Ramos (cell line): ENCODE measurements at regions not wholly inside any gene's neighbourhood (a gene's known extent, or its start where the extent isn't known, plus 50 kb on each side); places are given as distances from the start of the nearest gene placed in this dataset.

Experiments used
- in situ Hi-C: fragments of 300-500 bp; cut with MboI; formaldehyde crosslinking; loops from one replicate; pipeline ENCODE4 v1.14.3; 2022; ENCODE audit warnings: low sequenced_read_pairs; ENCODE audit not compliant: unreplicated experiment

DNA sequence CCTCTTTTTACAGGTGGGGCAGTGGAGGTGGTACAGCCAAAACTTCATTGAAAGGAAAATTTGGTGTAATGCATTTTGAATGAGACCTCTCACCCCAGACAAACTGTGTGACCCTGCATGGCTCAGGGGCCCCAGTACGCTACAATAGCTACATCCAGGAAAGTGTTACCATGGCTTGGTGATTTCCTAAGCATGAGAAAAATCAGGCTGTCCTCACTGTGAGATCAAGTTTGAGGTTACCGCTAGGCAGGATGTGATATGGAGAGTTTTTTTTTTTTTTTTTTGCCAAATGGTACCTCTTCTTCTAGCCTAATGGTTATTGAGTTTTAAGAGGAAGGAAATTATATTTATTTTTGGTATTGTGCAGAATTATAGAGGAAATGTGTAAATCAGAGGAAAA is 305.3 kb downstream of the CD83 start:
- in situ Hi-C loops = no loop called here

DNA sequence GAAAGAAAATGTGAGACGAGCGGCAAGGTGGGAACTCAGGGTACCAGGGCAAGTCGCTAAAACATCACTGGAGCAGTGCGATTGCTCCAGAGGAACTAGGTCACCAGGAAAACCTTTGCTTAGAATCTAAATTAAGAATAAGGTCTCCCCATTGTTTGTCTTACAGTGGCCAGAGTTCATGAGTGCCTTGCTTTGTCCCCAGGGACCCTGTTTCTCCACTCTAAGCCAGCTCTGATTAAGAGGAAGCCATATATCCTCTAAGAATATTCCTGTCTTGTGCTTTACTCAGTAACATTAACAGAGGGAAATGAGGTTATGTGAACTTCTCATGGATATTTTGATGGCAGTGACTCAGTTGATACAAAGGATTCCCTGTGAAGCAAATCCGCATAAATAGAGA is 305.8 kb downstream of the CD83 start:
- in situ Hi-C loops = no loop called here

DNA sequence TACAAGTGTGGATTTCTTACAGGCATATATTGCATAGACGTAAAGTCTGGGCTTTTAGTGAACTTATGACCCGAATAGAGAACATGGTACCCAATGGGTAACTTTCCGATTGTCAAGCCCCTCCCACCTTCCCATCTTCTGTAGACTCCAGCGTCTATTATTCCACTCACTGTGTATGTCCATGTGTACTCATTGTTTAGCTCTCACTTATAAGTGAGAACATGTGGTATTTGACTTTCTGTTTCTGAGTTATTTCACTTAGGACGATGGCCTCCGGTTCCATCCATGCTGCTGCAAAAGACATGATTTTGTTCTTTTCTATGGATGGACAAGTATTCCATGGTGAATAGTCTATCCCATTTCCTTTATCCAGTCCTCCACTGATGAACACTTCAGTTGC is 306.4 kb downstream of the CD83 start:
- in situ Hi-C loops = no loop called here

DNA sequence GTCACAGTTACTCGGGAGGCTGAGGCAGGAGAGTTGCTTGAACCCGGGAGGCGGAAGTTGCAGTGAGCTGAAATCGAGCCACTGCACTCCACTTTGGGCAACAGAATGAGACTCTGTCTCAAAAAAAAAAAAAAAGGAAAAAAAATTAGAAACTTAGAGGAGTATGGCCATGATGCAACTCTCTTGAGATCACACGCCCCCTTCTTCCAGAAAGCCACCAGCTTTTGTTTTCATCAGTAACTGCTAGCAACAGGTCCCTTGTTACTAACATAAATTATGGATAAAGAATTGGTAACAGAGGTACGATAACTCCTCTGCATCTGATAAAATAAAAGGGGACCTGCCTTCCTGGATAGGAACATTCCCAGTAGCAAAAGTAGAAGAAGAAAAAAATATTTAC is 308.2 kb downstream of the CD83 start:
- in situ Hi-C loops = no loop called here

DNA sequence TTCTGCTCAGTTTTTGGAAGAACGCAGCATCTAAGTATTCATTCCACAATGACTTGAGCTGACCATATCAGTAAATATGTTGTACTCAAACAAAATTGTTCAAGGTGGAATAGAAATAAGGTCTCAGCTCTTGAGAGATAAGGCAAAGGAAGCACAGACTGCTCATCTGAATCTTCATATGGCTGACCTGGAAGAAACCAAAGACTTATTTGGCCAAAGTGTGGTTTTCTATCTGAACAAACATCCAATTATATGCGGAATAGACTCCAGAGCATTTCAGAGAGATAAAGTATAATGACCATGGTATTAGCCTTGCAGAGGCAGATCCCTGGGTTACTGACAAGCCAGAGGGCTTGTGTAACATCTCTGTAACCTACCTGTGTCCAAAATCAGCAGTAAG is 308.7 kb downstream of the CD83 start:
- in situ Hi-C loops = no loop called here

DNA sequence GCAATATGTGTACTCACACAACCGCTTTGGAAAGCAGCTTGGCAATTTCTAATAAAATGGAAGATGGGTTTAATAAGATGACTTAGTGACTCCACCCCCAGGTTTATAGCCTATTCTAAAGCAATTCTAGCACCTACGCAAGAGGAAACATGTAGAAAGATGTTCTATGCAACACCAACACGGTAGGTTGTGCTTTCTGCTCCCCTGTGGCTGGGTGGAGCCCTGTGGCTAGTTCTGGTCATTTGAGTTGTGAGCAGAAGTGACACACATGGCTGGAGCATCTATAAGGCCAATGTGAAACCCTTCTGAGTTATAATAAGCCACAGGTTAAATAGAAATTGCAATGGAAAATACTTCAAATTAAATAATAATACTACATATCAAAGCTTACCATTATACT is 310.7 kb downstream of the CD83 start:
- in situ Hi-C loops = no loop called here

DNA sequence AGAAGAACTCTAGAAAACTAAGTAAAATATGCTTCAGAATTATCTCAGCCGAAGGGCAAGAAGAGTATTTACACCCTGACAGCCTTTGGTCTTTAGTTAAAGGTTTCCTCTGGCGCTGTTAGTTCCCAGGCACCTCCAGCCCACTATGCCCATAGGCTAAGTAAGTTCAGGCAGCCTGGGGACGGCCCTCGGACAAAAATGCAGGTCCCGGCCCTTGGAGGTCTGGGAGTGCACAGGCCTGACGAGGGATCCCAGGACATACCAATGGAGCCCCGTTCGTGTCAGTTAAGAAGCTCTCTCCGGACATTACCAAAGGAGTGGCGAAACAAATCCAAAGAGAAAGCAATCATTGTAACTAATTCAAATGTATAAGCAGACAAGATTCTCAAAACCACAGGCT is 311.8 kb downstream of the CD83 start:
- in situ Hi-C loops = no loop called here

DNA sequence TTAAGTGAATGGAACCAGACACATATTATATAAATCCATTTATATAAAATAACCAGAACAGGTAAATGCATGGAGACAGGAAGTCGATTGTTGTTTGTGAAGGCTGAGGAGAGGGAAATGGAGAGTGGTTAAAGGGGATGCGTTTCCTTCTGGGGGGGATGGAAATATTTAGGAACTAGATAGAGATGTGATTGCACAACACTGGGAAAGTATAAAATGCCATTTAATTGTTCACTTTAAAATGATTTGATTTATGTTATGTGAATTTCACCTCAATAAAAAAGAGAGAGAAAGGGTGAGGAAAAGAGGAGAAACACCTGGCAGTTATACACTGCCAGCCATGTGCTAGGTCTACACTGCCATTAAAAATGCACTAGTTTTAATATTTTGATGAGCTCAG is 312.6 kb downstream of the CD83 start:
- in situ Hi-C loops = no loop called here

DNA sequence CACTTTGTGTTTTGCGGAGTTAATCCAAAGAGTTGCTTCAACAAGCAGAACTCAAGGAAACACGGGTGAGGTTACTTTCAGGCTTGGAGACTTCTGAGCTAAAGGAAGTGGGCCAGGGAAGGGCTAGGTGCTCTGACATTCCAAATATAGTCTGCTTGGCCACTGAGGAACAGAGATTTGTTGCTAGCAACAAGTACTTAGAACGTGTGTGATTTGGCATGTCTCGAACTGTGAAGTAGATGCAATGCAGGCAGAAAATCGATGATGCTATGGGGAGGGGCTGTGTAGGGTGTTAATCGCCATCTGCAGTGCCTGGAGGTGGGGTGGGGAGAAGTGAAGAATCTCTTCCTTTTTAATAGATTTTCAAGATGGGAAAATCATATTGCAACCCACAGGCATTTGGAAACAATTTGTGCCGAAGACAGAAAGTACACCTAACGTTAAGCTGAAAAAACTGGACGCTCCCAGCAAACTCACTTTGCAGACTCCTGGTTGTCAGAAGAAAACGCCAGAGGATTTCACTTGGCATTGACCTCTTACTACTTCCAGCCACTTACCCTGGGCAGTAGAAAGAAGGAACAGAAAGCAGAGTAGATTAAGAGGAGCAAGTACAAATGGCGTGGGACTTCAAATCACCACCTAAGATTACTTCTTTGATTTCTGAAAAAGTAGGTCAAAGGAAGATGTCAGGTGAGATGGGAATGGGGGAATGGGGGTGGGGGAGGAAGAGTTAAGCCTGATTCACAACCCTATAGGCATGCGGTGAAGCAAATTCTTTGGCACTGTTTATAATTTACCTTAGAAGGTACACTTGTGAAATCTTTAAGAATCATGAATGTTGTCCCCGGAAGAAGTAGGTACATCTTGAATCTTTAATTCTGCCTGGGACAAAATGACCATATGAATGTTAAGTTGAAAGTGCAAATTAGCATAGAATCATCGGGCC is 314.1 kb downstream of the CD83 start:
- in situ Hi-C loops = no loop called here

DNA sequence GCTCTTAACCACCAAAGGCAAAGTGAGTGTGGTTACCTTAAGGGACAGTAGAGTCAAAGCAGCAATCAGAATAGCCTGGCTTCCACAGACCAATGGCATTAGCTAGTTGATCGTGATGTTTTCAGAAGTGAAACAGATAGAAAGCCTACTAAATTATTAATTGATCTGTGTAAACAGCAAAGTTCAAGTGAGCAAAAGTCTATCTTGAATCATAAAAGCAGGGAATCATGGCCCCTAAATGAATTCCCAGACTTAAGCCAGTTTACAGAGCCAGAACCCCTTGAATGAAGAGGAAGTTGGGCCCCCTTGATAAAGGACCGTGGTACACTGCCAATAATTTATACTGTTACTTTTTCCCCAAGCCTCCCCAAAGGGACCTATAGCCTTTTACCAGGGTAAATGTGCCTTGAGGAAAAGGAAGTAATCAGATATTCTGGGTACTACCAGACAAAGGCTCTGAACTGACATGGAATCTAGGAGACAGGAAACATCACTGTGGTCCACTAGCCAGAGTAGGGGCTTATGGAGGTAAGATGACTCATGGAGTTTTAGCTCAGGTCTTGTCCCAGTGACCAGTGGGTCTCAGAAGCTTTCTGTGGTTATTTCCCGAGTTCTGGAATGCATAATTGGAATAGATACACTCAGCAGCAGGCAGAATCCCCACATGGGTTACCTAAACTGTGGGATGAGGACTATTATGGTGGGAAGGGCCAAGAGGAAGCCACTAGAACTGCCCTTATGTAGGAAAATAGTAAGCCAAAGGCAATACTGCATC is 317.5 kb downstream of the CD83 start:
- in situ Hi-C loops = no loop called here

DNA sequence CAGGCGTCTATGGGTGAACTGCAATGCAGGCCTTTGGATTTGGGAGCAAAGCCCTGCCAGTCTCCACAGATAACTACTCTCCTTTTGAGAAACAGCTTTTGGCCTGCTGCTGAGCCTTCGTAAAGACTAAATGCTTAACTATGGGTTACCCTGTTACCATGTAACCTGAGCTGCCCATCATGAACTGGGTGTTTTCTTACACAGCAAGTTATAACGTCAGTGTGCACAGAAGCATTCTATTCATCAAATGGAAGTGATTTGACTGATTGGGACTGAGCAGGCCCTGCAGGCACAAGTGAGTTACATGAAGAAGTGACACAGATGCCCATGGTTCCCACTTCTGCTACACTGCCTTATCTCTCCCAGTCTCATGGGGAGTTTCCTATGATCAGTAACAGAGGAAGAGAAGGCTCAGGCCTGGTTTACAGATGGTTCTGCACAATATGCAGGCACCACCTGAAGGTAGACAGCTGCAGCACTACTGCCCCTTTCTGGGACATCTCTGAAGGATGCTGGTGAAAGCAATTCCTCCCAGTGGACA is 319.1 kb downstream of the CD83 start:
- in situ Hi-C loops = no loop called here

DNA sequence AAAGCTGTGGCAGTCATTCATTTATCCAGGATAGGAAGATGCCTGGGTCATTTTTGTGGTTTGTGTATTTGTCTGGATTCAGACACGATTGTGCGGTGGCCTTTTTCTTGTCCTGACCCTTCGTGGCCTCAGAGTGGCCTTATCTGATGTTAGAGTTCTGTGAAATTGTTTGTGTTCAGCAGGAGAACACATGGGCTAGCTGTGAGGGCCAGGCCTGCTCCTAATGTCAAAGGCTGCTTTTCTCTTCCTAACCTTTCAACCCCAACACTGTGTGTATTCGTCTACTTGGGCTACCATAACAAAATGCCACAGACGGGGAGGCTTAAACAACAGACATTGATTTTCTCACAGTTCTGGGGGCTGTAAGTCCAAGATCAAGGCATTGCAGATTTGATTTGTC is 321.8 kb downstream of the CD83 start:
- in situ Hi-C loops = no loop called here

DNA sequence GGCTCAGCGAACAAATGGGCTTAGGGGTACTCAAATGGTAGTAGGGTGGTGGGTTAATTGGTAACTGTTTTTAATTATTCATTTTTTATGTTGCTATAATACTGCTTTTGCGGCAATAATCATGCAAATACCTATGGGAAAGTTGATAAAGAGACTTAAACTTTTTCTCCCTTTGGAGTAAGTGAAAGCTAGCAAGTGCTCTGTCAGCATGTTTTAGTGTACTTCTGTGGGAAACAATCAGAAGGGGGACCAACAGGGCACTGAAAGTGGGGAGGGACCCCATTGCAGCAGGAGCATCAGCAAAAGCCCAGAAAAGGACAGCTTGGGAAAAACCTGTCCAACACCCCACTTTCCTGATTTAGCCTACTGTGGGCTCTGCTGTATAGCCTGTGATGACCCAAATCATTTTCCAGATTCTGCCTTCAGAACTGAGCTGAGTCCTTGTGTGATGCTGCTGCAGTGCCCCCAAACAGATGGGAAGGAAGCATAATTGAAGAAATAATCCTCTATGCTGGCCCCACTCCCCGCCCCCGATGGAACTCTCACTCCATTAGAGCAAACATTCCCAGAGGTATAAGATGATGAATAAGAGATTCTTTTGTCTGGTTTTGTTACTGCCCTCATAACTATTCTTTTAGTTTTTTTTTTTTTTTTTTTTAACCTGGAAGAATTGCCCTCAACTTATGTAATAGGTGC is 322.8 kb downstream of the CD83 start:
- in situ Hi-C loops = no loop called here

DNA sequence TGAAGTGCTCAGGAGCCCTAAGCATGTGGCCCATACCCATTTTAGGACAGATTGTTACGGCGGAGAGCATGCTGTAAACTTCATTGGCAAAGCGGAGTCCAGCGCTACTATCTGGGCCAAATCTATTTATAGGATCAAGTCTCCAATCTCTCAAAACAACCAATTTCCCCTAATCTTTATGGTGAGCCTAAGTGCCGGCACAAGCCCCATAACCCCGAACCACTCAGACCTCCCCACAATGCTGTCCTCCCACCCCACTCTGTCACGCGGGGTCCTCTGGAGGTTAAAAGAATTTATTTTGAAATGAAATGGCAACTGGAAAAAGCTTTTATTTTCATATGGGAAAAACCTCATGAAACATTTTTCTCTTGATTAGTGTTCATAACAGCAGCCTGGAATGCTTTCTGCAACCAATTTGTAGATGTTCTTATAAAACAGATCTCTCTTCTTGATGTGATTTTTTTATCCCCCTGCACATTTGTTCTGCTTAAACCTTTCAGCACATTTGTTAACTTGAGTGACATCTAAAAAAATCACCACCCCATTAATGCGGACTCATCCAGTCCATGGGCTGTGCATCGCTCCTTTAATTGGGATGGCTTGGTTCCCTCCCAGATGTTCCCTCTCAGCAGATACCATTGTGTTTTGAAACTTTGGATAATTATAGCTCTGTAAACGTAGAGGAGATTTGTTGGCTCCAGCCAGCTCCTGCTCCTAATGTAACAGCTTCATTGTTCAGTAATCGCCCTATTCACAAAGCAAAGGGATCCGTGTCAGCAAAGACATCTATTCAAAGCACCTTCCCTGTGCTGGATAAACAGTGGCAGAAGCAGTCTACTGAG is 323.6 kb downstream of the CD83 start:
- in situ Hi-C loops = no loop called here

DNA sequence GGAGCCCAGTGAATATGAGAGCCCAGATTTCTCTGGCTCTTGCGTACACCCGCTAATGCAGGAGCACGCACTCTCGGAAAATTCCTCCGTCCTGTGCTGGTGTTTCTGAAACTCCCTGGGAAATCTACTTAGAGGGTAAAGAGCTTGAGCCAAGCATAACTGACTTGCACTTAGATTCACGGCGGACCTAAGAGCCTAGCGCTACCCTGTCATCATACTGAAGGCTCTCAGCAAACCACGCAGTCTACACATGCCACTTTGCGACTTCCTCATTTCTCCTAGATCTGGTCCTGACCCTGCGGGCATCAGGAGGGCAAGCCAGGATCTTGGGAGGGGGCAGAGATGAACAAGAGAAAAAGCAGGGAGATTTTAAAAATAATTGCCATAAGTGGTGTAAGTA is 324.7 kb downstream of the CD83 start:
- in situ Hi-C loops = no loop called here

DNA sequence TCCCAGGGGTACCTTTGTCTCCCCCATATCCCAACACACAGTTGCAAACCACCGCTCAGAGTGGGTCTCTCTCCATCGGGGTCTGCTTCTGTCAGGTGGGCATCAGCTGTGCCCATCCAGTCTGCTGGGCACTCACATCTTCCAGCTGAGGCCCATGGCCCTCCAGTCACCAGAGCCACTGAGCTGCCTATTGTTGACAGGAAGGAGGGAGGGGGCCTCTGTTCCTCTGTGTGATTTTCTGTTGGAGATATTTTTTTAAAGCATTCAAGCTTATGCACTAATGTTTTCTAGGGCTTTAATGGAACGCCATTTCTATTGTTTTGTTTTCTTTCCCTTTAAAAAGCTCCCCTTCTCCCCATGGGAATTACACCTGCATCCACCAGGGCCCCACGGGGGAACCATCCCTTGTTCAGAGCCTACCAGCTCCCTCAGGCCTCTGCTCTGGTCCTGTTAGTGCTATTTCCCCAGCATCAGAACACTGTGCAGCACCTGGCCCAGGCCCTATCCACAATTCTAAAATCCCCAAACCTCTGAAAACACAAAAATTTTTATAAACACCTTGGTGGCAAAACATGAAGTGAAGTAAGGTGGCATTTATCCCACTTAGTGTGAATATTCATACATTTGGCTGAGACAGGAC is 326.2 kb downstream of the CD83 start:
- in situ Hi-C loops = no loop called here

DNA sequence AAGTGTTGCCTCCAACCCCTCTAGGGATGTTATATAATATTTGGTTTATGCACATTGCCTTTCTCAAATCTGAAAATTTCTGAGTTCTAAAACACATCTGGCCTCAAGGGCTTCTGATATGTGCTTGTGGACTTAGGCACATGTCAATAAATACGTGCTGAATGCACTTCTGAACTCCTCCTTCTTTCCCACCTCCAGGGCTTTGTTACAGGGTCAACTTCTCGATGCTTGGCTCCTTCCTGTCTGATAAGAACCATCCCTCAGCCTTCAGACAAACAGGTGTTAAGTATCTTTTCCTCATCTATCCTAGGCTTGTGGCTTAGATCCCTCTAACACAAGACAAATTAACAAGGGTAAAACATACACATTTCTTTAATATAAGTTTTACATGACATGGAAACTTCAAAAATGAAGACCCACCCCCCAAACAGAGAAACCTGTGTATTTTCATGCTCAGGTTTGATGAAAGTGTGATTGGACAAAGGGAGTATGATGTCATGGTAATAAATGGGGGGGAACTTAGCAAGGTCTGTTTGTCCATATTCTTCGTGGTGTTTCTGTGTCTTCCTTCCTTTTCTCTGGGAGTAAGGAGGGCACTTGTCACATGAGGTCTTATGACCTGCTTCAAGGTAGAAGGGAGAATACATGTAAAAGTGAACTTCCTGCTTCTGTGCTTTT is 326.9 kb downstream of the CD83 start:
- in situ Hi-C loops = no loop called here

DNA sequence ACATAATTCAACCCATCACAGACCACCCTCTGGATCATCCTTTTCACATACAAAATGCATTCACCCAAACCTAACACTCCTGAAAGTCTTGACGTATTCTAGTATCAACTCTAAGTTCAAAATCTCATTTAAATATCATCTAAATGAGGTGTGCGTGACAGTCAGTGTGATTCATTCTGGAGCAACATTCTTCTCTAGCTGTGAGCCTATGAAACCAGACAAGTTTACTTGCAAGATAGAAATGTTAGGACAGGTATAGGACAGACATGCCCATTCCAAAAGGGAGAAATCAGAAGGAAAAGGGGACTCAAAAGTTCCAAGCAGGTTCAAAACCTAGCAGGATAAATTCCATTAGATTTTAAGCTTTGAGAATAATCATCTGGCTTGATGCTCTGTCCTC is 329.7 kb downstream of the CD83 start:
- in situ Hi-C loops = no loop called here

DNA sequence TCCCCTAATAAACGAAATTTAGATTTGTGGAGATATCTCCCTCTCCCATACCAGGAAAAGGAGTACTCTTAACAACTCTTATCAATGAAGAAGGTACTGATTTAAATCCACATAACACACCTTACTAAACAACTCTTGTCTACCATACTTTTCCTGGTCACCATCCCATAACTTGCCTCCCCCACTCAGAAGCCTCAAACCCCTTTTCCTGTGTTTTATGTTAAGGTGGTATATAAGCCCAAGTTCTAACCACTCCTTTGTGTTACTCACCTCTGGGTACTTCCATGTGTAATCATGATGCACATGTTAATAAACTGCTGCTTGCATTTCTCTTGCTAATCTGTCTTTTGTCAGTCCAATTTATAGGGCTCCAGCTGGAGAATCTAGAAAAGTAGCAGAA is 330.7 kb downstream of the CD83 start:
- in situ Hi-C loops = no loop called here
